ENCODE measurements at regions not wholly inside any gene's neighbourhood (a gene's known extent, or its start where the extent isn't known, plus 50 kb on each side); places are given as distances from the start of the nearest gene placed in this dataset.

DNA sequence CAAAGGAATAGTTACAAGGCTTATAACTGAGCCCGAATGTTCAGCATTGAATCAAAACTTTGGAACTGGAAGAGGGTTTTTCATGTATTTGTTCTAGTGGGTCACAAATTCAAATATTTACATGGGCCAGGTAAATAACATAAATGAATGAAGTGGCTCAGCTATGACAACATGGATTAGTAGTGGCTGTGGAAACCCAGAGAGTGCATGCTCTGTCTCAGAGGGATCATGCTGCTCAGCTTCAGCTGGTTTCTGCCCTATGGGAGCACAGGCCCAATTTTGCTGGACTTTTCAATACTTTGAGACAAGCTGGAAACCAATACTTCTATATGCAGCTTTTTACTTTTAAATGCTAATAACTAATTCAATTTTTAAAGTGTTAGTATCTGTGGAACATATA lies 394.0 kb upstream of the TEX13C start:
- CTCF ChIA-PET: no interaction called here
- TF ChIP-seq, protein P1, sequence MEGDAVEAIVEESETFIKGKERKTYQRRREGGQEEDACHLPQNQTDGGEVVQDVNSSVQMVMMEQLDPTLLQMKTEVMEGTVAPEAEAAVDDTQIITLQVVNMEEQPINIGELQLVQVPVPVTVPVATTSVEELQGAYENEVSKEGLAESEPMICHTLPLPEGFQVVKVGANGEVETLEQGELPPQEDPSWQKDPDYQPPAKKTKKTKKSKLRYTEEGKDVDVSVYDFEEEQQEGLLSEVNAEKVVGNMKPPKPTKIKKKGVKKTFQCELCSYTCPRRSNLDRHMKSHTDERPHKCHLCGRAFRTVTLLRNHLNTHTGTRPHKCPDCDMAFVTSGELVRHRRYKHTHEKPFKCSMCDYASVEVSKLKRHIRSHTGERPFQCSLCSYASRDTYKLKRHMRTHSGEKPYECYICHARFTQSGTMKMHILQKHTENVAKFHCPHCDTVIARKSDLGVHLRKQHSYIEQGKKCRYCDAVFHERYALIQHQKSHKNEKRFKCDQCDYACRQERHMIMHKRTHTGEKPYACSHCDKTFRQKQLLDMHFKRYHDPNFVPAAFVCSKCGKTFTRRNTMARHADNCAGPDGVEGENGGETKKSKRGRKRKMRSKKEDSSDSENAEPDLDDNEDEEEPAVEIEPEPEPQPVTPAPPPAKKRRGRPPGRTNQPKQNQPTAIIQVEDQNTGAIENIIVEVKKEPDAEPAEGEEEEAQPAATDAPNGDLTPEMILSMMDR (IDR thresholded peaks at IDR 0.05; ENCODE audit: unreplicated experiment): no peak
- DNase-seq: no peak
- Mint-ChIP-seq H3K27me3 (ENCODE audit: unreplicated experiment) (no peaks in the 10 kb centered on the region), H3K4me3 (ENCODE audit: low read depth, unreplicated experiment) (no peak overlapping the region), H3K4me1 (ENCODE audit: low read depth, unreplicated experiment) (no peaks in the 10 kb centered on the region), H3K27ac (ENCODE audit: unreplicated experiment) (no peak overlapping the region), H3K9me3 (ENCODE audit: low read depth, unreplicated experiment) (peaks cover 2% of the 10 kb centered on the region), H3K36me3 (ENCODE audit: insufficient read depth, unreplicated experiment) (no peaks in the 10 kb centered on the region)
- intact Hi-C loops (cut with micrococcal nuclease; ENCODE audit: unreplicated experiment): no loop called here
- no TSS peak for BruUV-seq (replicated peaks)

GRCh38 chrX:124931241-124931640 lies 388.4 kb upstream of the TEX13C start:
- intact Hi-C loops (cut with micrococcal nuclease; ENCODE audit: unreplicated experiment): no loop called here
- Mint-ChIP-seq H3K4me3 (ENCODE audit: low read depth, unreplicated experiment) (no peak overlapping the region), H3K27ac (ENCODE audit: unreplicated experiment) (no peak overlapping the region), H3K36me3 (ENCODE audit: insufficient read depth, unreplicated experiment) (no peaks in the 10 kb centered on the region), H3K27me3 (ENCODE audit: unreplicated experiment) (peaks cover 7% of the 10 kb centered on the region), H3K4me1 (ENCODE audit: low read depth, unreplicated experiment) (no peaks in the 10 kb centered on the region), H3K9me3 (ENCODE audit: low read depth, unreplicated experiment) (no peaks in the 10 kb centered on the region)
- TF ChIP-seq, protein P1 (IDR thresholded peaks at IDR 0.05; ENCODE audit: unreplicated experiment): no peak
- CTCF ChIA-PET: no interaction called here
- BruUV-seq (replicated peaks): no TSS peak
- no peak for DNase-seq

- no peak overlapping the region for H3K4me3 Mint-ChIP-seq (ENCODE audit: low read depth, unreplicated experiment)
- H3K36me3 Mint-ChIP-seq (ENCODE audit: insufficient read depth, unreplicated experiment): no peaks in the 10 kb centered on the region
- peaks cover 7% of the 10 kb centered on the region for H3K27me3 Mint-ChIP-seq (ENCODE audit: unreplicated experiment)
- CTCF ChIA-PET: no interaction called here
- H3K4me1 Mint-ChIP-seq (ENCODE audit: low read depth, unreplicated experiment): no peaks in the 10 kb centered on the region
- H3K27ac Mint-ChIP-seq (ENCODE audit: unreplicated experiment): no peak overlapping the region
- no peak for DNase-seq
- TF ChIP-seq, protein P1 (IDR thresholded peaks at IDR 0.05; ENCODE audit: unreplicated experiment): no peak
- intact Hi-C loops (cut with micrococcal nuclease; ENCODE audit: unreplicated experiment): no loop called here
- no TSS peak for BruUV-seq (replicated peaks)
- H3K9me3 Mint-ChIP-seq (ENCODE audit: low read depth, unreplicated experiment): no peaks in the 10 kb centered on the region
These were observed 387.7 kb upstream of the TEX13C start for GRCh38 chrX:124931958-124932357.

- Mint-ChIP-seq H3K27ac (ENCODE audit: unreplicated experiment) (no peak overlapping the region), H3K36me3 (ENCODE audit: insufficient read depth, unreplicated experiment) (no peaks in the 10 kb centered on the region), H3K4me3 (ENCODE audit: low read depth, unreplicated experiment) (no peak overlapping the region), H3K27me3 (ENCODE audit: unreplicated experiment) (peaks cover 7% of the 10 kb centered on the region), H3K4me1 (ENCODE audit: low read depth, unreplicated experiment) (no peaks in the 10 kb centered on the region), H3K9me3 (ENCODE audit: low read depth, unreplicated experiment) (no peaks in the 10 kb centered on the region)
- TF ChIP-seq, protein P1 (IDR thresholded peaks at IDR 0.05; ENCODE audit: unreplicated experiment): no peak
- no peak for DNase-seq
- intact Hi-C loops (cut with micrococcal nuclease; ENCODE audit: unreplicated experiment): no loop called here
- no TSS peak for BruUV-seq (replicated peaks)
- CTCF ChIA-PET: no interaction called here
These were observed 381.0 kb upstream of the TEX13C start for GRCh38 chrX:124938715-124939114.

DNA sequence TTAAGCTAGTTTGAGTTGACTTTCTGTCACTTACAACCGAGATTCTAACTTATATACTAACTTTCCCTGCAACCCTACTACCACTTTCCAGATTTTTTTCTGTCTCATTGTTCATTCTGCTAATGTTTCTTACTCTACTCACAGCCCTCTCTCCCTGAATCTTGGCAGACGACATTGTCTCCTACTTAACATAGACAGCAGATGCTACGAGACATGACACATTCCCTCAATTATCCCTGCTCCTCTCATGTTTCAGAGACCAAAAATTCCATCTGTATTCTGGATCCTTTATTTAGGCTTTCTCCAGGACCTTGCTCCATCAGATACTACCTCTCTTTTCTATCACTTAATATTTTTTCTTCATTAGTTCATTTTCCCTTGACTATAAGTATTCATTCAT lies 379.1 kb upstream of the TEX13C start:
- no peaks in the 10 kb centered on the region for H3K4me1 Mint-ChIP-seq (ENCODE audit: low read depth, unreplicated experiment)
- TF ChIP-seq, protein P1 (IDR thresholded peaks at IDR 0.05; ENCODE audit: unreplicated experiment): no peak
- peaks cover 3% of the 10 kb centered on the region for H3K27me3 Mint-ChIP-seq (ENCODE audit: unreplicated experiment)
- H3K4me3 Mint-ChIP-seq (ENCODE audit: low read depth, unreplicated experiment): no peak overlapping the region
- DNase-seq: no peak
- intact Hi-C loops (cut with micrococcal nuclease; ENCODE audit: unreplicated experiment): no loop called here
- CTCF ChIA-PET: no interaction called here
- H3K27ac Mint-ChIP-seq (ENCODE audit: unreplicated experiment): no peak overlapping the region
- no peaks in the 10 kb centered on the region for H3K36me3 Mint-ChIP-seq (ENCODE audit: insufficient read depth, unreplicated experiment)
- no peaks in the 10 kb centered on the region for H3K9me3 Mint-ChIP-seq (ENCODE audit: low read depth, unreplicated experiment)
- BruUV-seq (replicated peaks): no TSS peak
